ENCODE measurements at regions not wholly inside any gene's neighbourhood (a gene's known extent, or its start where the extent isn't known, plus 50 kb on each side); places are given as distances from the start of the nearest gene placed in this dataset.

GRCh38 chr1:113223040-113223439 is 150.0 kb downstream of the LRIG2 start:
- DNase-seq = no peak

GRCh38 chr1:113223546-113223945 is 150.5 kb downstream of the LRIG2 start:
- no peak for DNase-seq

GRCh38 chr1:113226148-113226547 is 153.2 kb downstream of the LRIG2 start:
- DNase-seq = no peak

GRCh38 chr1:113231866-113232265 is 158.4 kb upstream of the MAGI3 start:
- no peak for DNase-seq

GRCh38 chr1:113233441-113233840 is 156.9 kb upstream of the MAGI3 start:
- no peak for DNase-seq

GRCh38 chr1:113241237-113241636 is 149.1 kb upstream of the MAGI3 start:
- no peak for DNase-seq

GRCh38 chr1:113242481-113242880 is 147.8 kb upstream of the MAGI3 start:
- no peak for DNase-seq

GRCh38 chr1:113243529-113243928 is 146.8 kb upstream of the MAGI3 start:
- no peak for DNase-seq

GRCh38 chr1:113244112-113244820 is 146.0 kb upstream of the MAGI3 start:
- DNase-seq = no peak

- no peak for DNase-seq
Observed at GRCh38 chr1:113245252-113245651, 145.1 kb upstream of the MAGI3 start.

- DNase-seq = no peak
Observed at GRCh38 chr1:113246929-113247328, 143.4 kb upstream of the MAGI3 start.

GRCh38 chr1:113247355-113247754 is 143.0 kb upstream of the MAGI3 start:
- DNase-seq = no peak

GRCh38 chr1:113247782-113248181 is 142.5 kb upstream of the MAGI3 start:
- DNase-seq = no peak

GRCh38 chr1:113248494-113248893 is 141.8 kb upstream of the MAGI3 start:
- DNase-seq = no peak

- no peak for DNase-seq
Observed at GRCh38 chr1:113250161-113250560, 140.2 kb upstream of the MAGI3 start.

- no peak for DNase-seq
Observed at GRCh38 chr1:113252166-113252565, 138.1 kb upstream of the MAGI3 start.

GRCh38 chr1:113253187-113253586 is 137.1 kb upstream of the MAGI3 start:
- DNase-seq = no peak

GRCh38 chr1:113253590-113253989 is 136.7 kb upstream of the MAGI3 start:
- no peak for DNase-seq

GRCh38 chr1:113255038-113255719 is 135.1 kb upstream of the MAGI3 start:
- no peak for DNase-seq

- peak; percentile 1 for DNase-seq
Observed at GRCh38 chr1:113255720-113256347, 134.5 kb upstream of the MAGI3 start.

- DNase-seq = no peak
Observed at GRCh38 chr1:113256348-113256729, 134.0 kb upstream of the MAGI3 start.

GRCh38 chr1:113259988-113260387 is 130.3 kb upstream of the MAGI3 start:
- DNase-seq = no peak

GRCh38 chr1:113265196-113265595 is 125.1 kb upstream of the MAGI3 start:
- DNase-seq = no peak

- no peak for DNase-seq
Observed at GRCh38 chr1:113266788-113267187, 123.5 kb upstream of the MAGI3 start.

Data from MV-4-11 (cell line).